Renal cortical epithelial cell (primary cell): ENCODE measurements at regions not wholly inside any gene's neighbourhood (a gene's known extent, or its start where the extent isn't known, plus 50 kb on each side); places are given as distances from the start of the nearest gene placed in this dataset.
A peak's percentile ranks its signal among the peaks of the same experiment; 100 is the strongest.

Experiments used
- DNase-seq: peaks from one replicate; pipeline ENCODE4 v3.0.0-alpha.2; 2011; ENCODE audit warnings: low read depth

GRCh38 chr7:45455662-45456061, 118.5 kb upstream of the ADCY1 start:
- DNase-seq: no peak

- DNase-seq: no peak
Measured at GRCh38 chr7:45456105-45456504, 118.1 kb upstream of the ADCY1 start.

- peak; percentile 35 for DNase-seq
Measured at GRCh38 chr7:45456747-45457524, 117.2 kb upstream of the ADCY1 start.

GRCh38 chr7:45457591-45457990, 116.6 kb upstream of the ADCY1 start:
- DNase-seq: no peak

GRCh38 chr7:45459476-45459875, 114.7 kb upstream of the ADCY1 start:
- no peak for DNase-seq

GRCh38 chr7:45460379-45460778, 113.8 kb upstream of the ADCY1 start:
- DNase-seq: no peak

GRCh38 chr7:45461026-45461425, 113.1 kb upstream of the ADCY1 start:
- DNase-seq: no peak

GRCh38 chr7:45469103-45469502, 105.1 kb upstream of the ADCY1 start:
- peak; percentile 61 for DNase-seq

GRCh38 chr7:45470031-45470430, 104.1 kb upstream of the ADCY1 start:
- DNase-seq: no peak

- DNase-seq: no peak
Measured at GRCh38 chr7:45479781-45480180, 94.4 kb upstream of the ADCY1 start.

GRCh38 chr7:45482451-45482850, 91.7 kb upstream of the ADCY1 start:
- no peak for DNase-seq

GRCh38 chr7:45484094-45484493, 90.1 kb upstream of the ADCY1 start:
- no peak for DNase-seq

- peak; percentile 7 for DNase-seq
Measured at GRCh38 chr7:45486575-45486974, 87.6 kb upstream of the ADCY1 start.

- DNase-seq: no peak
Measured at GRCh38 chr7:45494885-45495284, 79.3 kb upstream of the ADCY1 start.

GRCh38 chr7:45495618-45496017, 78.5 kb upstream of the ADCY1 start:
- DNase-seq: no peak

- DNase-seq: no peak
Measured at GRCh38 chr7:45500257-45500656, 73.9 kb upstream of the ADCY1 start.

- no peak for DNase-seq
Measured at GRCh38 chr7:45501791-45502190, 72.4 kb upstream of the ADCY1 start.

GRCh38 chr7:45506059-45506458, 68.1 kb upstream of the ADCY1 start:
- no peak for DNase-seq

GRCh38 chr7:45509222-45509621, 64.9 kb upstream of the ADCY1 start:
- DNase-seq: no peak

GRCh38 chr7:45511721-45512597, 62.2 kb upstream of the ADCY1 start:
- DNase-seq: no peak

GRCh38 chr7:45514944-45515343, 59.2 kb upstream of the ADCY1 start:
- no peak for DNase-seq

- DNase-seq: no peak
Measured at GRCh38 chr7:45515346-45515745, 58.8 kb upstream of the ADCY1 start.
